ENCODE measurements at regions not wholly inside any gene's neighbourhood (a gene's known extent, or its start where the extent isn't known, plus 50 kb on each side); places are given as distances from the start of the nearest gene placed in this dataset.

DNA sequence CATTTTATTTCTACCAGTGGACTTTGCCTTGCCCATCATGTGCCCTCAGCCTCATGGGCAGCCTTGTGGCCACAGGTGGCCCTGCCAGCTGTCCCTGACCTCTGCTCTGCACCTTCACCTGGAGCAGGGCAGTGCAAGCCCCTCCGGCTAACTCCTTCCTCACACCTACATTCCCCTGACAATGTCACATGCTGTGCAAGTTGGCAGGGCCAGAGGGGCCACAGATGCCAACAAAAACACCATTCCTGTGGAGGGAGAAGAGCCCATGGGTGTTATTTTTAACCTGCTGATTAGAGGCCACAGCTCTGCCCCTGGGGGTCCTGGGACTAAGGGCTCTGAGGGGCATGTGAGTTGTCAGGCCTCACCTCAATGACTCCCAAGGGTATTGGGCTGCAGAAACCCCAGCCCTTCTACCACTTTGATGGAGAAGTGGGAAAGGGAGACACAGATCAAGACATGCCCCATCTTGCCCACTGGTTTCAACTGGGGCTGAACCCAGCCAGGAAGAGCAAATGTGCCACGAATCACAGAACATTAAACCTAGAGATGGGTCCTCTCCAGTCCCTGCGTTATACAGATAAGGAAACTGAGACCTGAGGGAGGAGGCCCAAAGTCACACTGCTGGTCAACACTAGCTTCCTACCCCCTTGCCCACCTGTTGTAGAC lies 65.0 kb downstream of the MRPL14 start:
- no TSS peak for BruUV-seq (replicated peaks)
- ChIA-PET POLR2A (interaction anchor here (0.6 to 2.1 kb wide), 10 partner anchors 10 to 446 kb away, joined by 3 to 6 read pairs (median 3); partner anchors contain the start of gene GTPBP2), CTCF (ENCODE audit: low intra/inter-chr PET ratio) (interaction anchor here (1.3 kb wide), 1 partner anchor 293 kb away, joined by 4 read pairs; the partner anchor contains the start of gene VEGFA)
- TF ChIP-seq SLC30A9 (CRISPR knock-in tag; IDR thresholded peaks at IDR 0.05) (no peak), TEAD1 (CRISPR knock-in tag; IDR thresholded peaks at IDR 0.05) (0 out of 4 replicates have a peak, but pooled peaks of 1 of the 2 experiments have one; percentile 32), HEY1 (CRISPR knock-in tag; IDR thresholded peaks at IDR 0.05; ENCODE audit: borderline replicate concordance) (peak; percentile 75; the same call in 1 of the 2 replicates), TFAM (CRISPR knock-in tag; conservative IDR thresholded peaks at IDR 0.05) (no peak), ZNF165 (CRISPR knock-in tag; IDR thresholded peaks at IDR 0.05; ENCODE audit: borderline replicate concordance) (peak; percentile 79), TAF15 (IDR thresholded peaks at IDR 0.05; ENCODE audit: low read depth, low read length) (no peak), RHOXF2B (CRISPR knock-in tag; conservative IDR thresholded peaks at IDR 0.05) (0 out of 2 replicates have a peak, but pooled peaks have one; percentile 2), ZNF134 (CRISPR knock-in tag; conservative IDR thresholded peaks at IDR 0.05) (peak; percentile 3; the same call in 1 of the 2 replicates), PYGO2 (tag; IDR thresholded peaks at IDR 0.05) (0 out of 2 replicates have a peak, but pooled peaks have one; percentile 19)
- TF ChIP-seq, protein P1, sequence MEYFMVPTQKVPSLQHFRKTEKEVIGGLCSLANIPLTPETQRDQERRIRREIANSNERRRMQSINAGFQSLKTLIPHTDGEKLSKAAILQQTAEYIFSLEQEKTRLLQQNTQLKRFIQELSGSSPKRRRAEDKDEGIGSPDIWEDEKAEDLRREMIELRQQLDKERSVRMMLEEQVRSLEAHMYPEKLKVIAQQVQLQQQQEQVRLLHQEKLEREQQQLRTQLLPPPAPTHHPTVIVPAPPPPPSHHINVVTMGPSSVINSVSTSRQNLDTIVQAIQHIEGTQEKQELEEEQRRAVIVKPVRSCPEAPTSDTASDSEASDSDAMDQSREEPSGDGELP (CRISPR knock-in tag; IDR thresholded peaks at IDR 0.05; ENCODE audit: borderline replicate concordance), result 0 out of 2 replicates have a peak, but pooled peaks have one; percentile 14
- TF ChIP-seq, protein P2, sequence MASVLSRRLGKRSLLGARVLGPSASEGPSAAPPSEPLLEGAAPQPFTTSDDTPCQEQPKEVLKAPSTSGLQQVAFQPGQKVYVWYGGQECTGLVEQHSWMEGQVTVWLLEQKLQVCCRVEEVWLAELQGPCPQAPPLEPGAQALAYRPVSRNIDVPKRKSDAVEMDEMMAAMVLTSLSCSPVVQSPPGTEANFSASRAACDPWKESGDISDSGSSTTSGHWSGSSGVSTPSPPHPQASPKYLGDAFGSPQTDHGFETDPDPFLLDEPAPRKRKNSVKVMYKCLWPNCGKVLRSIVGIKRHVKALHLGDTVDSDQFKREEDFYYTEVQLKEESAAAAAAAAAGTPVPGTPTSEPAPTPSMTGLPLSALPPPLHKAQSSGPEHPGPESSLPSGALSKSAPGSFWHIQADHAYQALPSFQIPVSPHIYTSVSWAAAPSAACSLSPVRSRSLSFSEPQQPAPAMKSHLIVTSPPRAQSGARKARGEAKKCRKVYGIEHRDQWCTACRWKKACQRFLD (CRISPR knock-in tag; IDR thresholded peaks at IDR 0.05), result peak; percentile 65; the same call in 1 of the 2 replicates
- TF ChIP-seq, protein P3, sequence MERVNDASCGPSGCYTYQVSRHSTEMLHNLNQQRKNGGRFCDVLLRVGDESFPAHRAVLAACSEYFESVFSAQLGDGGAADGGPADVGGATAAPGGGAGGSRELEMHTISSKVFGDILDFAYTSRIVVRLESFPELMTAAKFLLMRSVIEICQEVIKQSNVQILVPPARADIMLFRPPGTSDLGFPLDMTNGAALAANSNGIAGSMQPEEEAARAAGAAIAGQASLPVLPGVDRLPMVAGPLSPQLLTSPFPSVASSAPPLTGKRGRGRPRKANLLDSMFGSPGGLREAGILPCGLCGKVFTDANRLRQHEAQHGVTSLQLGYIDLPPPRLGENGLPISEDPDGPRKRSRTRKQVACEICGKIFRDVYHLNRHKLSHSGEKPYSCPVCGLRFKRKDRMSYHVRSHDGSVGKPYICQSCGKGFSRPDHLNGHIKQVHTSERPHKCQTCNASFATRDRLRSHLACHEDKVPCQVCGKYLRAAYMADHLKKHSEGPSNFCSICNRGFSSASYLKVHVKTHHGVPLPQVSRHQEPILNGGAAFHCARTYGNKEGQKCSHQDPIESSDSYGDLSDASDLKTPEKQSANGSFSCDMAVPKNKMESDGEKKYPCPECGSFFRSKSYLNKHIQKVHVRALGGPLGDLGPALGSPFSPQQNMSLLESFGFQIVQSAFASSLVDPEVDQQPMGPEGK (CRISPR knock-in tag; IDR thresholded peaks at IDR 0.05; ENCODE audit: borderline replicate concordance), result peak; percentile 44; the same call in 1 of the 2 replicates

More for the DNA sequence above, 65.0 kb downstream of the MRPL14 start:
- FAIRE-seq (no peak), DNase-seq (ENCODE audit: extremely low read depth in 1 of 4, low spot score in 3 of 4) (no peak), ATAC-seq (no peak)
- in situ Hi-C loops (cut with MboI), result no loop called here
- peak overlapping the region; percentile 2; the same call in 1 of the 2 replicates for H2AFZ ChIP-seq (ENCODE audit: low read depth, low read length)
- H3K27me3 ChIP-seq (ENCODE audit: control insufficient read depth in 2 of 2, insufficient read depth in 2 of 2, low read length in 2 of 2), result no peaks in the 10 kb centered on the region
- H3K36me3 ChIP-seq (ENCODE audit: control insufficient read depth, insufficient read depth, low read length), result no peaks in the 10 kb centered on the region; the same call in 2 of the 3 replicates
- intact Hi-C loops (cut with micrococcal nuclease), result loop anchor here (1.0 to 5.0 kb wide), 2 partner anchors 50 to 152 kb away; no protein-coding TSS in a partner anchor
- no peaks in the 10 kb centered on the region for H3K9me1 ChIP-seq (ENCODE audit: control insufficient read depth, insufficient read depth, low read length)
- no peak overlapping the region for H3K4me3 ChIP-seq
- 0 out of 2 replicates have a peak overlapping the region, but pooled peaks have one; percentile 0 for H3K4me2 ChIP-seq (ENCODE audit: insufficient read depth, low read length)
- peak overlapping the region; percentile 5; the same call in 1 of the 3 replicates for H3K27ac ChIP-seq (ENCODE audit: extremely low read depth, low read depth, low read length)
- WGBS (ENCODE audit: insufficient coverage, low coverage, missing lambda C conversion rate), result 53% methylated on average over 3 of the region's 3 CpGs
- peaks cover 73 to 74% of the 10 kb centered on the region in 2 experiments for H3K4me1 ChIP-seq (replicated peaks in 1 of 2; ENCODE audit: control insufficient read depth in 2 of 2, insufficient read depth in 2 of 2, low read length in 2 of 2)
- H3K9me3 ChIP-seq (replicated peaks; ENCODE audit: control insufficient read depth, insufficient read depth, low read depth, low read length), result peaks cover 15% of the 10 kb centered on the region
- H4K20me1 ChIP-seq (replicated peaks; ENCODE audit: control insufficient read depth, insufficient read depth, low read length), result no peaks in the 10 kb centered on the region
- peak overlapping the region in 1 of 2 experiments; percentile 59; a peak in 2 of 4 replicates for H3K9ac ChIP-seq (ENCODE audit: insufficient read depth in 1 of 2, low read depth in 2 of 2, low read length in 2 of 2)
- H3K79me2 ChIP-seq (ENCODE audit: control insufficient read depth, insufficient read depth, low read length), result no peaks in the 10 kb centered on the region

All from K562 (cell line).